Liver (tissue), 3 donors: ENCODE measurements at regions not wholly inside any gene's neighbourhood (a gene's known extent, or its start where the extent isn't known, plus 50 kb on each side); places are given as distances from the start of the nearest gene placed in this dataset.

ENCODE experiments used
- GABPA ChIP-seq, 2 donors: IDR thresholded peaks in 1 of 2; conservative IDR thresholded peaks in 1 of 2; 2 replicates each; pipeline ENCODE4 v1.6.1; 2016; ENCODE audit warnings: antibody characterized with exemption in 2 of 2, mild to moderate bottlenecking in 1 of 2, moderate library complexity in 1 of 2
- HNF4G ChIP-seq: IDR thresholded peaks from 2 replicates; pipeline ENCODE4 v1.6.1; 2016; ENCODE audit warnings: antibody characterized with exemption
- JUND ChIP-seq, 2 donors: IDR thresholded peaks; 2 replicates each; pipeline ENCODE4 v1.6.1; 2016; ENCODE audit warnings: antibody characterized with exemption in 2 of 2
- NR2F2 ChIP-seq: IDR thresholded peaks from 2 replicates; pipeline ENCODE4 v1.6.1; 2016; ENCODE audit warnings: antibody characterized with exemption
- RAD21 ChIP-seq, 2 donors: IDR thresholded peaks; 2 replicates each; pipeline ENCODE4 v1.6.1; 2016; ENCODE audit warnings: antibody characterized with exemption in 2 of 2, mild to moderate bottlenecking in 2 of 2
- RXRA ChIP-seq, 2 donors: IDR thresholded peaks; 2 replicates each; pipeline ENCODE4 v1.6.1; 2017 to 2018; ENCODE audit warnings: antibody characterized with exemption in 2 of 2, mild to moderate bottlenecking in 1 of 2
- SP1 ChIP-seq: IDR thresholded peaks from 2 replicates; pipeline ENCODE4 v1.6.1; 2018; ENCODE audit warnings: antibody characterized with exemption, mild to moderate bottlenecking
- TAF1 ChIP-seq: conservative IDR thresholded peaks from 2 replicates; pipeline ENCODE4 v1.6.1; 2016; ENCODE audit warnings: antibody characterized with exemption, mild to moderate bottlenecking
- YY1 ChIP-seq: IDR thresholded peaks from 2 replicates; pipeline ENCODE4 v1.6.1; 2016; ENCODE audit warnings: antibody characterized with exemption, mild to moderate bottlenecking
- TF ChIP-seq, protein P1 (sequence below): IDR thresholded peaks from 2 replicates; pipeline ENCODE4 v1.6.1; 2016; ENCODE audit warnings: antibody characterized with exemption
- TF ChIP-seq, protein P2 (sequence below): fragments of 150-350 bp; IDR thresholded peaks from 2 replicates; pipeline ENCODE4 v1.5.1; 2017; ENCODE audit warnings: improper control_type of control experiment, low read depth, low read length; ENCODE audit not compliant: missing input control
- TF ChIP-seq, protein P3 (sequence below): IDR thresholded peaks from 2 replicates; pipeline ENCODE4 v1.6.1; 2016; ENCODE audit warnings: antibody characterized with exemption, mild to moderate bottlenecking
- TF ChIP-seq, protein P4 (sequence below): IDR thresholded peaks from 2 replicates; pipeline ENCODE4 v1.6.1; 2016; ENCODE audit warnings: antibody characterized with exemption
- TF ChIP-seq, protein P5 (sequence below): IDR thresholded peaks from 2 replicates; pipeline ENCODE4 v1.6.1; 2016; ENCODE audit warnings: antibody characterized with exemption
- donor health status: healthy.
- donor health status: healthy.

DNA sequence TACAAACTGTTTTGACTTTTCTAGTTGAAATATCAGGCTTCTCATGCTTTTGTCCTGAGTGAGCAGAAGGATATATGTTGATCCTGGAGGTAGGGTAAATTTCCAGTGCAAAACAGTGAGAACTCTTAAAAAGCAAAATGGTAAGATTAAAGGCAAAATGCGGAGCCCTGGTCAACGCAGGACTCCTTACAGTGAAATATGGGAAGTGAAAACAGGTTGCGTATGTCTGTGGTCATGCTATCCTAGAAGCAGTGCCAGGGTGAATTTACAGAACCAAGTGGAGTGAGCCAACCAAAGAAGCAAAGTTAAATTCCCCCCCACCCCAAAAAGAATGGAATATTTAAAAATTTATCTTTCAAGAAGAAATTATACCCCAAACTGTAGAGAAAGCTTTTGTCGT is 256.4 kb downstream of the NR2F2 start:
- TF ChIP-seq, protein P1, sequence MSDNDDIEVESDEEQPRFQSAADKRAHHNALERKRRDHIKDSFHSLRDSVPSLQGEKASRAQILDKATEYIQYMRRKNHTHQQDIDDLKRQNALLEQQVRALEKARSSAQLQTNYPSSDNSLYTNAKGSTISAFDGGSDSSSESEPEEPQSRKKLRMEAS, result no peak
- TF ChIP-seq, protein P2, sequence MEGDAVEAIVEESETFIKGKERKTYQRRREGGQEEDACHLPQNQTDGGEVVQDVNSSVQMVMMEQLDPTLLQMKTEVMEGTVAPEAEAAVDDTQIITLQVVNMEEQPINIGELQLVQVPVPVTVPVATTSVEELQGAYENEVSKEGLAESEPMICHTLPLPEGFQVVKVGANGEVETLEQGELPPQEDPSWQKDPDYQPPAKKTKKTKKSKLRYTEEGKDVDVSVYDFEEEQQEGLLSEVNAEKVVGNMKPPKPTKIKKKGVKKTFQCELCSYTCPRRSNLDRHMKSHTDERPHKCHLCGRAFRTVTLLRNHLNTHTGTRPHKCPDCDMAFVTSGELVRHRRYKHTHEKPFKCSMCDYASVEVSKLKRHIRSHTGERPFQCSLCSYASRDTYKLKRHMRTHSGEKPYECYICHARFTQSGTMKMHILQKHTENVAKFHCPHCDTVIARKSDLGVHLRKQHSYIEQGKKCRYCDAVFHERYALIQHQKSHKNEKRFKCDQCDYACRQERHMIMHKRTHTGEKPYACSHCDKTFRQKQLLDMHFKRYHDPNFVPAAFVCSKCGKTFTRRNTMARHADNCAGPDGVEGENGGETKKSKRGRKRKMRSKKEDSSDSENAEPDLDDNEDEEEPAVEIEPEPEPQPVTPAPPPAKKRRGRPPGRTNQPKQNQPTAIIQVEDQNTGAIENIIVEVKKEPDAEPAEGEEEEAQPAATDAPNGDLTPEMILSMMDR, result no peak
- TF ChIP-seq SP1 (no peak), GABPA (IDR thresholded peaks at IDR 0.05 in 1 of 2, conservative IDR thresholded peaks at IDR 0.05 in 1 of 2) (no peak), TAF1 (no peak), JUND (IDR thresholded peaks at IDR 0.05) (no peak), HNF4G (no peak), RAD21 (IDR thresholded peaks at IDR 0.05) (no peak), RXRA (IDR thresholded peaks at IDR 0.05) (no peak), NR2F2 (no peak), YY1 (no peak)
- TF ChIP-seq, protein P3, sequence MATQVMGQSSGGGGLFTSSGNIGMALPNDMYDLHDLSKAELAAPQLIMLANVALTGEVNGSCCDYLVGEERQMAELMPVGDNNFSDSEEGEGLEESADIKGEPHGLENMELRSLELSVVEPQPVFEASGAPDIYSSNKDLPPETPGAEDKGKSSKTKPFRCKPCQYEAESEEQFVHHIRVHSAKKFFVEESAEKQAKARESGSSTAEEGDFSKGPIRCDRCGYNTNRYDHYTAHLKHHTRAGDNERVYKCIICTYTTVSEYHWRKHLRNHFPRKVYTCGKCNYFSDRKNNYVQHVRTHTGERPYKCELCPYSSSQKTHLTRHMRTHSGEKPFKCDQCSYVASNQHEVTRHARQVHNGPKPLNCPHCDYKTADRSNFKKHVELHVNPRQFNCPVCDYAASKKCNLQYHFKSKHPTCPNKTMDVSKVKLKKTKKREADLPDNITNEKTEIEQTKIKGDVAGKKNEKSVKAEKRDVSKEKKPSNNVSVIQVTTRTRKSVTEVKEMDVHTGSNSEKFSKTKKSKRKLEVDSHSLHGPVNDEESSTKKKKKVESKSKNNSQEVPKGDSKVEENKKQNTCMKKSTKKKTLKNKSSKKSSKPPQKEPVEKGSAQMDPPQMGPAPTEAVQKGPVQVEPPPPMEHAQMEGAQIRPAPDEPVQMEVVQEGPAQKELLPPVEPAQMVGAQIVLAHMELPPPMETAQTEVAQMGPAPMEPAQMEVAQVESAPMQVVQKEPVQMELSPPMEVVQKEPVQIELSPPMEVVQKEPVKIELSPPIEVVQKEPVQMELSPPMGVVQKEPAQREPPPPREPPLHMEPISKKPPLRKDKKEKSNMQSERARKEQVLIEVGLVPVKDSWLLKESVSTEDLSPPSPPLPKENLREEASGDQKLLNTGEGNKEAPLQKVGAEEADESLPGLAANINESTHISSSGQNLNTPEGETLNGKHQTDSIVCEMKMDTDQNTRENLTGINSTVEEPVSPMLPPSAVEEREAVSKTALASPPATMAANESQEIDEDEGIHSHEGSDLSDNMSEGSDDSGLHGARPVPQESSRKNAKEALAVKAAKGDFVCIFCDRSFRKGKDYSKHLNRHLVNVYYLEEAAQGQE, result no peak
- TF ChIP-seq, protein P4, sequence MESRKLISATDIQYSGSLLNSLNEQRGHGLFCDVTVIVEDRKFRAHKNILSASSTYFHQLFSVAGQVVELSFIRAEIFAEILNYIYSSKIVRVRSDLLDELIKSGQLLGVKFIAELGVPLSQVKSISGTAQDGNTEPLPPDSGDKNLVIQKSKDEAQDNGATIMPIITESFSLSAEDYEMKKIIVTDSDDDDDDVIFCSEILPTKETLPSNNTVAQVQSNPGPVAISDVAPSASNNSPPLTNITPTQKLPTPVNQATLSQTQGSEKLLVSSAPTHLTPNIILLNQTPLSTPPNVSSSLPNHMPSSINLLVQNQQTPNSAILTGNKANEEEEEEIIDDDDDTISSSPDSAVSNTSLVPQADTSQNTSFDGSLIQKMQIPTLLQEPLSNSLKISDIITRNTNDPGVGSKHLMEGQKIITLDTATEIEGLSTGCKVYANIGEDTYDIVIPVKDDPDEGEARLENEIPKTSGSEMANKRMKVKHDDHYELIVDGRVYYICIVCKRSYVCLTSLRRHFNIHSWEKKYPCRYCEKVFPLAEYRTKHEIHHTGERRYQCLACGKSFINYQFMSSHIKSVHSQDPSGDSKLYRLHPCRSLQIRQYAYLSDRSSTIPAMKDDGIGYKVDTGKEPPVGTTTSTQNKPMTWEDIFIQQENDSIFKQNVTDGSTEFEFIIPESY, result no peak
- TF ChIP-seq, protein P5, sequence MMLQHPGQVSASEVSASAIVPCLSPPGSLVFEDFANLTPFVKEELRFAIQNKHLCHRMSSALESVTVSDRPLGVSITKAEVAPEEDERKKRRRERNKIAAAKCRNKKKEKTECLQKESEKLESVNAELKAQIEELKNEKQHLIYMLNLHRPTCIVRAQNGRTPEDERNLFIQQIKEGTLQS, result no peak
